Liver (tissue), 2 donors: ENCODE measurements at regions not wholly inside any gene's neighbourhood (a gene's known extent, or its start where the extent isn't known, plus 50 kb on each side); places are given as distances from the start of the nearest gene placed in this dataset.

ENCODE experiments used
- CTCF ChIP-seq: fragments of 150-350 bp; IDR thresholded peaks from 2 replicates; pipeline ENCODE4 v1.5.1; 2017; ENCODE audit warnings: improper control_type of control experiment, low read depth, low read length; ENCODE audit not compliant: missing input control
- REST ChIP-seq: IDR thresholded peaks from 2 replicates; pipeline ENCODE4 v1.6.1; 2016; ENCODE audit warnings: antibody characterized with exemption, mild to moderate bottlenecking
- donor health status: healthy.

- TF ChIP-seq CTCF = no peak
- no peak for TF ChIP-seq REST
These were observed 597.3 kb upstream of the CLINT1 start for GRCh38 chr5:158456241-158456640.
